Testis (tissue), 2 donors: ENCODE measurements at regions not wholly inside any gene's neighbourhood (a gene's known extent, or its start where the extent isn't known, plus 50 kb on each side); places are given as distances from the start of the nearest gene placed in this dataset.

Experiments
- POLR2A ChIP-seq: fragments of 450-650 bp; IDR thresholded peaks from one replicate; pipeline ENCODE4 v1.6.1; 2017; ENCODE audit warnings: antibody characterized with exemption, mild to moderate bottlenecking, moderate library complexity
- TF ChIP-seq, protein P1 (sequence below), 3 experiments: fragments of 450-650 bp in 2 of 3; fragments of 200-600 bp in 1 of 3; sonication (generic) in 1 of 3; IDR thresholded peaks; one replicate each; pipeline ENCODE4 v1.5.1; 2016 to 2019; ENCODE audit warnings: antibody characterized with exemption in 3 of 3, mild to moderate bottlenecking in 2 of 3, moderate library complexity in 1 of 3

DNA sequence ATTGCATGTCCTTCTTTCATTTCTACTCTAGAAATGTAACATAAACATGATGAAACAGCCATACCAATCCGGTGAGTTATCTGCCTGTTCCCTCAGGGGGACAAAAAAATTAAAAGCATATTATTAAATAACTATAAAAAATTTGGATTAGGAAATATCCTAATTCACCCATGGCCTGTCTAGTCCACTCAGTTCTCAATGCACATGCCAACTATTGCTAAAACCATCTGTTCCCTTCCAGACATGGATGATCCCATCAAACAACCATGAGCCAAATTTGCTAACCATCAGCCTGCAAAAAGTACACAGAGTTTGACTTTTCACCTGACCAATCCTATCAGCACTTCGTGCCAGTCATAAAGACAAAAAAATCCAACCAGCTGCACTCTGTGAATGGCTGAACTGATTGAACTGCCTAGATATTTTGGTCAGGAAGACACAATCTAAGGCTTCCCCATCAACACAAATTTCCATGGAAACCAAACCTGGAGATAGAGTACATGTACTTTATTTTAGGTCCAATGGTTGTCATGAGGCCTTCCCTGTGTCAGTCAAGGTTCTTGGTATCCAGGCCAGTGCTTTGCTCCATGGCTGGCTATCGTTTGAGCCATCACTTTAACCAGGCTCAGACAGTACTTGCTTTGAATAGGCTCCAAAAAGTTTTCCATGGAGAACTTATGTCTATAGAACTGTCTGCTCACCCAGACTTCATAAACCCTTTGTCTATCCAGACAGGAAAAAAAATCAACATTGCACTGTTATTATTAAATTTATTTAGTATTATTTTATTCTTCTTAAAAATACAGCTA is 570.8 kb downstream of the LTN1 start:
- no peak for TF ChIP-seq POLR2A
- TF ChIP-seq, protein P1, sequence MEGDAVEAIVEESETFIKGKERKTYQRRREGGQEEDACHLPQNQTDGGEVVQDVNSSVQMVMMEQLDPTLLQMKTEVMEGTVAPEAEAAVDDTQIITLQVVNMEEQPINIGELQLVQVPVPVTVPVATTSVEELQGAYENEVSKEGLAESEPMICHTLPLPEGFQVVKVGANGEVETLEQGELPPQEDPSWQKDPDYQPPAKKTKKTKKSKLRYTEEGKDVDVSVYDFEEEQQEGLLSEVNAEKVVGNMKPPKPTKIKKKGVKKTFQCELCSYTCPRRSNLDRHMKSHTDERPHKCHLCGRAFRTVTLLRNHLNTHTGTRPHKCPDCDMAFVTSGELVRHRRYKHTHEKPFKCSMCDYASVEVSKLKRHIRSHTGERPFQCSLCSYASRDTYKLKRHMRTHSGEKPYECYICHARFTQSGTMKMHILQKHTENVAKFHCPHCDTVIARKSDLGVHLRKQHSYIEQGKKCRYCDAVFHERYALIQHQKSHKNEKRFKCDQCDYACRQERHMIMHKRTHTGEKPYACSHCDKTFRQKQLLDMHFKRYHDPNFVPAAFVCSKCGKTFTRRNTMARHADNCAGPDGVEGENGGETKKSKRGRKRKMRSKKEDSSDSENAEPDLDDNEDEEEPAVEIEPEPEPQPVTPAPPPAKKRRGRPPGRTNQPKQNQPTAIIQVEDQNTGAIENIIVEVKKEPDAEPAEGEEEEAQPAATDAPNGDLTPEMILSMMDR (IDR thresholded peaks at IDR 0.05) = no peak
